ENCODE measurements at regions not wholly inside any gene's neighbourhood (a gene's known extent, or its start where the extent isn't known, plus 50 kb on each side); places are given as distances from the start of the nearest gene placed in this dataset.
"Not testable (repeated sequence)": the region's sequence is repeated elsewhere in the genome, so short reads cannot be mapped to it uniquely, and the experiment has no call there.

GRCh38 chr2:8142461-8142860 is 539.4 kb upstream of the ID2 start:
- Histone ChIP-seq H4K20me1 (ENCODE audit: insufficient read depth, low read length) (no peaks in the 10 kb centered on the region), H3K9me3 (replicated peaks; ENCODE audit: insufficient read depth, low read length) (no peaks in the 10 kb centered on the region; the same call in 1 of the 2 replicates), H3K4me2 (ENCODE audit: low read depth, low read length) (no peak overlapping the region), H3K4me1 (ENCODE audit: low read length) (no peaks in the 10 kb centered on the region), H3K9ac (ENCODE audit: low read length) (no peak overlapping the region), H3K27me3 (replicated peaks; ENCODE audit: insufficient read depth, low read length) (no peaks in the 10 kb centered on the region), H3K27ac (ENCODE audit: low read length) (no peak overlapping the region), H3F3A (ENCODE audit: insufficient read depth, low read length) (no peaks in the 10 kb centered on the region), H3K36me3 (replicated peaks; ENCODE audit: insufficient read depth, low read length) (no peaks in the 10 kb centered on the region), H3K4me3 (ENCODE audit: low read length) (no peak overlapping the region), H3K9me2 (replicated peaks; ENCODE audit: insufficient read depth, low read length) (no peaks in the 10 kb centered on the region), H3K79me2 (ENCODE audit: low read length) (no peaks in the 10 kb centered on the region), H2AFZ (ENCODE audit: low read length) (no peak overlapping the region)
- no peak for DNase-seq
- TF ChIP-seq EZH2phosphoT487 (IDR thresholded peaks at IDR 0.05; ENCODE audit: low read length), result no peak
- TF ChIP-seq CTCF (IDR thresholded peaks at IDR 0.05; ENCODE audit: low read length), result no peak
- no peak for TF ChIP-seq EZH2 (optimal IDR thresholded peaks at IDR 0.05; ENCODE audit: low read depth, low read length)

GRCh38 chr2:8144131-8144631 is 537.7 kb upstream of the ID2 start:
- no peak for DNase-seq
- TF ChIP-seq EZH2 (optimal IDR thresholded peaks at IDR 0.05; ENCODE audit: low read depth, low read length) (no peak), EZH2phosphoT487 (IDR thresholded peaks at IDR 0.05; ENCODE audit: low read length) (no peak), CTCF (IDR thresholded peaks at IDR 0.05; ENCODE audit: low read length) (no peak)
- Histone ChIP-seq H3K4me3 (ENCODE audit: low read length) (no peak overlapping the region), H3K9ac (ENCODE audit: low read length) (no peak overlapping the region), H3K4me1 (ENCODE audit: low read length) (no peaks in the 10 kb centered on the region), H4K20me1 (ENCODE audit: insufficient read depth, low read length) (no peaks in the 10 kb centered on the region), H3K9me3 (replicated peaks; ENCODE audit: insufficient read depth, low read length) (no peaks in the 10 kb centered on the region; the same call in 1 of the 2 replicates), H3F3A (ENCODE audit: insufficient read depth, low read length) (no peaks in the 10 kb centered on the region), H2AFZ (ENCODE audit: low read length) (no peak overlapping the region), H3K9me2 (replicated peaks; ENCODE audit: insufficient read depth, low read length) (no peaks in the 10 kb centered on the region), H3K27me3 (replicated peaks; ENCODE audit: insufficient read depth, low read length) (no peaks in the 10 kb centered on the region), H3K27ac (ENCODE audit: low read length) (no peak overlapping the region), H3K36me3 (replicated peaks; ENCODE audit: insufficient read depth, low read length) (no peaks in the 10 kb centered on the region), H3K79me2 (ENCODE audit: low read length) (no peaks in the 10 kb centered on the region), H3K4me2 (ENCODE audit: low read depth, low read length) (no peak overlapping the region)

GRCh38 chr2:8144785-8145184 is 537.1 kb upstream of the ID2 start:
- Histone ChIP-seq H3K4me3 (ENCODE audit: low read length) (no peak overlapping the region), H3K27ac (ENCODE audit: low read length) (no peak overlapping the region), H2AFZ (ENCODE audit: low read length) (no peak overlapping the region), H3K36me3 (replicated peaks; ENCODE audit: insufficient read depth, low read length) (no peaks in the 10 kb centered on the region), H4K20me1 (ENCODE audit: insufficient read depth, low read length) (no peaks in the 10 kb centered on the region), H3K9me3 (replicated peaks; ENCODE audit: insufficient read depth, low read length) (no peaks in the 10 kb centered on the region; the same call in 1 of the 2 replicates), H3K9ac (ENCODE audit: low read length) (no peak overlapping the region), H3K27me3 (replicated peaks; ENCODE audit: insufficient read depth, low read length) (no peaks in the 10 kb centered on the region), H3K4me2 (ENCODE audit: low read depth, low read length) (no peak overlapping the region), H3K4me1 (ENCODE audit: low read length) (no peaks in the 10 kb centered on the region), H3K9me2 (replicated peaks; ENCODE audit: insufficient read depth, low read length) (no peaks in the 10 kb centered on the region), H3F3A (ENCODE audit: insufficient read depth, low read length) (no peaks in the 10 kb centered on the region), H3K79me2 (ENCODE audit: low read length) (no peaks in the 10 kb centered on the region)
- no peak for TF ChIP-seq EZH2phosphoT487 (IDR thresholded peaks at IDR 0.05; ENCODE audit: low read length)
- no peak for DNase-seq

- not testable (repeated sequence) for H3K4me1 ChIP-seq (ENCODE audit: low read length); H3K9ac ChIP-seq (ENCODE audit: low read length); DNase-seq; H3K9me3 ChIP-seq (replicated peaks; ENCODE audit: insufficient read depth, low read length); H3K4me2 ChIP-seq (ENCODE audit: low read depth, low read length); H3F3A ChIP-seq (ENCODE audit: insufficient read depth, low read length); H3K27me3 ChIP-seq (replicated peaks; ENCODE audit: insufficient read depth, low read length); H4K20me1 ChIP-seq (ENCODE audit: insufficient read depth, low read length); H3K79me2 ChIP-seq (ENCODE audit: low read length); H3K9me2 ChIP-seq (replicated peaks; ENCODE audit: insufficient read depth, low read length); H2AFZ ChIP-seq (ENCODE audit: low read length); H3K27ac ChIP-seq (ENCODE audit: low read length); H3K36me3 ChIP-seq (replicated peaks; ENCODE audit: insufficient read depth, low read length); H3K4me3 ChIP-seq (ENCODE audit: low read length)
These were observed 536.5 kb upstream of the ID2 start for GRCh38 chr2:8145375-8145774.
